Brain microvascular endothelial cell (primary cell): ENCODE measurements at regions not wholly inside any gene's neighbourhood (a gene's known extent, or its start where the extent isn't known, plus 50 kb on each side); places are given as distances from the start of the nearest gene placed in this dataset.

ENCODE experiments used
- DNase-seq: peaks from one replicate; pipeline ENCODE4 v3.0.0-alpha.2; 2020
- H3K27ac ChIP-seq: fragments of 250-450 bp; sonication (Bioruptor Pico); 2 replicates; pipeline ENCODE4 v1.5.1; 2020; ENCODE audit warnings: mild to moderate bottlenecking, moderate library complexity
- H3K27me3 ChIP-seq: fragments of 250-450 bp; sonication (Bioruptor Pico); replicated peaks from 2 replicates; pipeline ENCODE4 v1.5.1; 2020; ENCODE audit warnings: mild to moderate bottlenecking
- H3K36me3 ChIP-seq: fragments of 250-450 bp; sonication (Bioruptor Pico); replicated peaks from 2 replicates; pipeline ENCODE4 v1.5.1; 2020; ENCODE audit warnings: mild to moderate bottlenecking
- H3K4me3 ChIP-seq: 2 replicates; pipeline ENCODE4 v1.5.1; 2011; ENCODE audit warnings: low read depth, mild to moderate bottlenecking, control low read depth, low read length, moderate library complexity
- in situ Hi-C: cut with HindIII; loops from 2 replicates; pipeline ENCODE4 v1.10.0; 2017; ENCODE audit warnings: low sequenced_read_pairs, low pct_ligation_motif_present
- TF ChIP-seq, protein P1 (sequence below): IDR thresholded peaks from 2 replicates; pipeline ENCODE4 v1.5.1; 2011; ENCODE audit warnings: low read depth, mild to moderate bottlenecking, moderate library complexity, low read length, control low read depth, inconsistent platforms; ENCODE audit errors: missing control alignments

DNA sequence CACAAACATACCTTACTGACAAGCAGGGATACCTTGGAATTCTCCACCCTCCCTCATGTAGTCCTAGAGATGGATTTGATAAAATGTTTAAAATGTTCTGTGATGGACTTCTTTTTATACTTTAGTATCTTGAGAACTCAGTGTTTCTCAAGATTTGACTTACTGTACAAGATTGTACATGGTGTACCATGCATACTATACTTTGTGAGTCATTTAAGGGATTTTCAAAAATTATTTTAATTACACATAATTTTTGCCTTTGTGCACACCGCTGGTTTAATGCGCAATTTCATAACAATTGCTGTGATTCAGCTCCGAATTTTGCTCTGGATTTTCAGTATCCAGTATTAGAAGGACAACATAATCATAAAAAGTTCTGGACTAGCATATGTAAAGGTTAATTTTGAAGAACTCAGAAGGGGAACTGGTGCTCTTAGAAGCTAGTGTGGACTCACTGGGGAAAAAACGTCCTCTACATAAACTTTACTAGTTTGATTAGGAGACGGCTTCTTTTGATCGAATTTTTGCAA, 78.6 kb upstream of the ACSL3 start:
- TF ChIP-seq, protein P1, sequence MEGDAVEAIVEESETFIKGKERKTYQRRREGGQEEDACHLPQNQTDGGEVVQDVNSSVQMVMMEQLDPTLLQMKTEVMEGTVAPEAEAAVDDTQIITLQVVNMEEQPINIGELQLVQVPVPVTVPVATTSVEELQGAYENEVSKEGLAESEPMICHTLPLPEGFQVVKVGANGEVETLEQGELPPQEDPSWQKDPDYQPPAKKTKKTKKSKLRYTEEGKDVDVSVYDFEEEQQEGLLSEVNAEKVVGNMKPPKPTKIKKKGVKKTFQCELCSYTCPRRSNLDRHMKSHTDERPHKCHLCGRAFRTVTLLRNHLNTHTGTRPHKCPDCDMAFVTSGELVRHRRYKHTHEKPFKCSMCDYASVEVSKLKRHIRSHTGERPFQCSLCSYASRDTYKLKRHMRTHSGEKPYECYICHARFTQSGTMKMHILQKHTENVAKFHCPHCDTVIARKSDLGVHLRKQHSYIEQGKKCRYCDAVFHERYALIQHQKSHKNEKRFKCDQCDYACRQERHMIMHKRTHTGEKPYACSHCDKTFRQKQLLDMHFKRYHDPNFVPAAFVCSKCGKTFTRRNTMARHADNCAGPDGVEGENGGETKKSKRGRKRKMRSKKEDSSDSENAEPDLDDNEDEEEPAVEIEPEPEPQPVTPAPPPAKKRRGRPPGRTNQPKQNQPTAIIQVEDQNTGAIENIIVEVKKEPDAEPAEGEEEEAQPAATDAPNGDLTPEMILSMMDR: no peak
- Histone ChIP-seq H3K36me3 (no peaks in the 10 kb centered on the region), H3K27me3 (no peaks in the 10 kb centered on the region), H3K4me3 (no peak overlapping the region), H3K27ac (no peak overlapping the region)
- in situ Hi-C loops: no loop called here
- DNase-seq: no peak

DNA sequence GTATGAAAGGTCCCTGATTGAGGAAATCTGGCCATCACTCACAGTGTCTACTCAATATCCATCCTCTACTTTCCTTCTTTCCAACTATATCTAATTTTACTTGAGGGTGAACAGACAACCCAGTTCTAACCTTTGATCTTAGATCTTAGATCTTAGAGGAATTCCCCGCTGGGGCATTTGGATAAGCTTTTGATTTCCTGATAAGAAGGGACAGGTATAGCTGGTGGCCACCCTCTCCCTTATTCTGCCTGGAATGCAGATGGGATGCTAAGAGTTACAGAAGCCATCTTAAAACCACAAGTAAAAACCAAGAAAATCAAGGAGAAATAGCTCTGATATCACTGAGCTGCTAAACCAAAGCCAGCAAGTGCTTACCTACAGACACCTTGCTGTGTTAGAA, 77.2 kb upstream of the ACSL3 start:
- in situ Hi-C loops: no loop called here
- TF ChIP-seq, protein P1: no peak
- no peak overlapping the region for H3K27ac ChIP-seq

DNA sequence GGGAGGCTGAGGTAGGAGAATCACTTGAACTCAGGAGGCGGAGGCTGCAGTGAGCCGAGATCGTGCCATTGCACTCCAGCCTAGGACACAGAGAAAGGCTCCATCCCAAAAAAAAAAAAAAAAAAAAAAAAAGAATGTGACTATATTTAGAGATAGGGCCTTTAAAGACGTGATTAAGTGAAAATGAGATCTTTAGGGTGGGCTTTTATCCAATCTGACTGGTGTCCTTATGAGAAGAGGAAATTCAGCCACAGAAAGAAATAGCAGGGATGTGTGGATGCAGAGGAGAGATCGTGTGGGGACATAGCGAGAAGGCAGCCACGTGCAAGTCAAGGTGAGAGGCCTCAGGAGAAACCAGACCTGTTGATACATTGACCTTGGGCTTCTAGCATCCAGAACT, 69.9 kb upstream of the ACSL3 start:
- H3K27ac ChIP-seq: no peak overlapping the region
- TF ChIP-seq, protein P1: no peak
- no peaks in the 10 kb centered on the region for H3K27me3 ChIP-seq
- no peak for DNase-seq
- in situ Hi-C loops: no loop called here
- H3K36me3 ChIP-seq: no peaks in the 10 kb centered on the region
- no peak overlapping the region for H3K4me3 ChIP-seq

More for the DNA sequence above, 77.2 kb upstream of the ACSL3 start:
- H3K36me3 ChIP-seq: no peaks in the 10 kb centered on the region
- H3K4me3 ChIP-seq: no peak overlapping the region
- H3K27me3 ChIP-seq: no peaks in the 10 kb centered on the region
- no peak for DNase-seq

DNA sequence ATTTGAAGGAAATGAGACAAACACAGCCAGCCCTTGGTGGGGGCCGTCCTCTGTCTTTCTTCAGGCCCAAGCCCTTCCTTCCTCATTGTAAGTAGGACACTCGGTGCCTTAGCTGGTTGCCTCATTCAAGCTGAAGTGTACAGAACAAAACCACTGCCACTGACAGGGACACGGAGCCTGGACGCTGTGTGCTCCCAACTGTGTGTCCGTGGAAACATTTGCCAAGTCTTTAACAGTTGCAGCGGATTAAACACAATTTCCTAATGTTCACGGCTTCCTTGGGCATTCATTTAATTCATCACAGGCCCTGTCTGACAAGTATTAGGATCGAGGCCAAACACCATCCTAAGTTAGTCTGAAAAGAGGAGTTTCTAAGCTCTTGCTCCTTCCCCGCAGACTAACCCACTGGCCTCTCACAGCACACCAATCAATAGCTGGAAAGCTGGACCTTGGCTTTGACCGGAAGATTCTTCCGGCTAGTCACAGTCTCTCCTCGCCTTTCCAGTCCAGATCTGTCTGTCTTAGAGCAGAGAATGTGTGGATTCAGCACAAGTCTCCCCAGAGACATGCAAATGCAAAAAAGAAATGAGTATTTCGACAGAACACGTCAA, 68.7 kb upstream of the ACSL3 start:
- TF ChIP-seq, protein P1: no peak
- DNase-seq: no peak
- in situ Hi-C loops: no loop called here
- H3K27me3 ChIP-seq: no peaks in the 10 kb centered on the region
- H3K27ac ChIP-seq: no peak overlapping the region
- H3K4me3 ChIP-seq: no peak overlapping the region
- no peaks in the 10 kb centered on the region for H3K36me3 ChIP-seq

DNA sequence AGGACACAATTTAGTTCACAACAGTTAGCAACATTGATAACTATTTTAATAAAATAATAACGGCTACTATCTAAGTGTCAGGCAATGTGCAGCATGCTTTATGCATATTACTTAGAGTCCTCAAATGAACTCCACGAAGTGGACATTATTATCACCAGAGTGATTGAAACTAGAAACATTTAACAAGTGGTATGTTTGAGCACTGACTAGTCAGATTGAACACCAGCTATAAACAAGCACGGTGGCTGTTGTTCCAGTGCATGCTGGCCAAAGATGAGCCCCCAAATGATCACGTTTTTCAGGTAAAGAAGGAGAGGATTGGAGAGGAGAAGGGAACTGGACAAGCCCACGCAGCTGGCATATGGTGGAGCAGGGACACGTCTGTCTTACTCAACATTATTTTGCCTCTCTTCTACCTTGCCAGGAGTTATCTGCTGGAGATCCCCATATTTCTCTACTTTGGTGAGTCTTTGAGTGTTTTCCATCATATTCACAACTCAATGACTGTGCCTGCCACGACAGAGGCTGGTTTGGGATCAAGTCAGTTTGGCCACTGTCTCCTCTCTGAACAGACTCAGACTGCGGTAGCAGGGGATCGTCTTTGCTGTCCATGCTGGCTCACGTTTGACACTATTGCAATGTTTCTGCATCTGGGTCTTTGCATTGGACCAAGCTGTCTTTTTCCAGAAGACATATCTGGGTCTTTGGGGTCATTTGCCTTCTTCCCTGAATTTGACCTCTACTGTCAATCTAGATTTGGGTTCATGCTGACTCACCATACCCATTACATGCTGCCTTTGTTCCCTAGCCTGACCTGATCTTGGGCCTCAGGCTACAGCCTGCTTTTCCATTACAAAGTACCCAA, 66.0 kb upstream of the ACSL3 start:
- in situ Hi-C loops: no loop called here
- no peak overlapping the region for H3K27ac ChIP-seq
- no peaks in the 10 kb centered on the region for H3K27me3 ChIP-seq
- DNase-seq: no peak
- no peaks in the 10 kb centered on the region for H3K36me3 ChIP-seq
- TF ChIP-seq, protein P1: no peak
- H3K4me3 ChIP-seq: no peak overlapping the region
